Kidney epithelial cell (primary cell): ENCODE measurements at regions not wholly inside any gene's neighbourhood (a gene's known extent, or its start where the extent isn't known, plus 50 kb on each side); places are given as distances from the start of the nearest gene placed in this dataset.

Experiments used
- DNase-seq: peaks from one replicate; pipeline ENCODE4 v3.0.0-alpha.2; 2010; ENCODE audit warnings: low read depth
- H3K27me3 ChIP-seq: 2 replicates; pipeline ENCODE4 v1.6.0; 2011; ENCODE audit warnings: low read length; ENCODE audit not compliant: control insufficient read depth, insufficient read depth
- H3K36me3 ChIP-seq: 2 replicates; pipeline ENCODE4 v1.5.1; 2011; ENCODE audit warnings: low read length; ENCODE audit not compliant: control insufficient read depth, insufficient read depth
- H3K4me3 ChIP-seq: 2 replicates; pipeline ENCODE4 v1.5.1; 2011; ENCODE audit warnings: low read depth, mild to moderate bottlenecking, control low read depth, low read length
- TF ChIP-seq, protein P1 (sequence below): IDR thresholded peaks from 2 replicates; pipeline ENCODE4 v1.5.1; 2011; ENCODE audit warnings: mild to moderate bottlenecking, moderate library complexity, low read length, control low read depth, inconsistent platforms; ENCODE audit not compliant: insufficient read depth, poor library complexity, severe bottlenecking

DNA sequence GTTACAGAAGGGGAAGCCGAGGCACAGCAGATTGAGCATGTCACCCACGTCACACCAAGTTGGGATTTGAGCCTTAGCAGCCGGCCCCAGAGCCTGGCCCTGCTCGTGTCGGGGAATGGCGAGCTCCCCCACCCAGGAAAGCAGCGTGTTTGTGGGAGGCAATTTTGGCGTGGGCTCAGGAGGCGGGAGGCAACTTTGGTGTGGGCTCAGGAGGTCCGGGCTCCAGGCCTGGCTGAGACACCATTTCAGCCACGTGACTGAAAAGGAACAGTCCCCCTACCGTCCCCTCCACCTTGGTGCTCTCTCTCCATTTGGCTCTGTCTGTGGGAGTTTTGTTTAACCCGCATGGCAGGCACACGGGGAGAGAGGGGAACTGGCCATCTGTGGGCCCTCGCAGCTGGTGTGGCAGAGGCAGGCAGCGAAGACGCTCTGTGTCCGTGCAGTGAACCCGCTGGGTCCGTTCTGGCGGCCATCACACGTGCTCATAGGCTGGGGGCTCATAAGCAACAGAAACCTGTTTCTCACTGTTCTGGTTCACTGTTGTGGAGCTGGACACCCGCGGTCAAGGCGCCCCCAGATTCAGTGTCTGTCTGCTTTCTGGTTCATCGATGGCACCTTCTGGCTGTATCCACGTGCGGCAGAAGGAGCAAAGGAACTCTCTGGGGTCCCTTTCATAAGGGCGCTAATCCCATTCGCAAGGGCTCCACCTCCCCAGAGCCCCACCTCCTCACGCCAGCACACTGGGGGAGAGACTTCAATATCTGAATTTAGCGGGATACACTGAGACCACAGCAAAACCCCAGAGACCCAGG, 110.2 kb downstream of the CRYAA start:
- H3K36me3 ChIP-seq: no peaks in the 10 kb centered on the region
- peaks cover 46% of the 10 kb centered on the region for H3K27me3 ChIP-seq
- no peak for DNase-seq
- H3K4me3 ChIP-seq: no peak overlapping the region
- TF ChIP-seq, protein P1, sequence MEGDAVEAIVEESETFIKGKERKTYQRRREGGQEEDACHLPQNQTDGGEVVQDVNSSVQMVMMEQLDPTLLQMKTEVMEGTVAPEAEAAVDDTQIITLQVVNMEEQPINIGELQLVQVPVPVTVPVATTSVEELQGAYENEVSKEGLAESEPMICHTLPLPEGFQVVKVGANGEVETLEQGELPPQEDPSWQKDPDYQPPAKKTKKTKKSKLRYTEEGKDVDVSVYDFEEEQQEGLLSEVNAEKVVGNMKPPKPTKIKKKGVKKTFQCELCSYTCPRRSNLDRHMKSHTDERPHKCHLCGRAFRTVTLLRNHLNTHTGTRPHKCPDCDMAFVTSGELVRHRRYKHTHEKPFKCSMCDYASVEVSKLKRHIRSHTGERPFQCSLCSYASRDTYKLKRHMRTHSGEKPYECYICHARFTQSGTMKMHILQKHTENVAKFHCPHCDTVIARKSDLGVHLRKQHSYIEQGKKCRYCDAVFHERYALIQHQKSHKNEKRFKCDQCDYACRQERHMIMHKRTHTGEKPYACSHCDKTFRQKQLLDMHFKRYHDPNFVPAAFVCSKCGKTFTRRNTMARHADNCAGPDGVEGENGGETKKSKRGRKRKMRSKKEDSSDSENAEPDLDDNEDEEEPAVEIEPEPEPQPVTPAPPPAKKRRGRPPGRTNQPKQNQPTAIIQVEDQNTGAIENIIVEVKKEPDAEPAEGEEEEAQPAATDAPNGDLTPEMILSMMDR: no peak

DNA sequence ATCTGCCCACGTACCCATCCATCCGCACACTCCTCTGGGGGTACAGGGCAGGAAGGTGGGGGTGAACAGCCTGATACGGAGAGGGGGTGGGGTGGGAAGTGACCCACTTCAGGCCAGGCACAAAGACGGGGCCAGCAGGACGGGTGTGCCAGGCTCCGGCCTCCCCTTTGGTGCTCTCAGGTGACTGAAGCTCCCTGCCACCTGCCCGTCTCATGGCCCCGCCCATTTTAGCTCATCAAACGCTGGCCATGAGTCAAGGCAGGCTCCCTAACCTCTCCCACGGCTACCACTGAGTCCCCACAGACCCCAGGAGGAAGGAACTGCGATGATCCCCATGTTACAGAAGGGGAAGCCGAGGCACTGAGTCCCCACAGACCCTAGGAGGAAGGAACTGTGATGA, 109.6 kb downstream of the CRYAA start:
- no peak for DNase-seq
- Histone ChIP-seq H3K27me3 (peaks cover 47% of the 10 kb centered on the region), H3K36me3 (no peaks in the 10 kb centered on the region), H3K4me3 (no peak overlapping the region)
- TF ChIP-seq, protein P1: no peak

DNA sequence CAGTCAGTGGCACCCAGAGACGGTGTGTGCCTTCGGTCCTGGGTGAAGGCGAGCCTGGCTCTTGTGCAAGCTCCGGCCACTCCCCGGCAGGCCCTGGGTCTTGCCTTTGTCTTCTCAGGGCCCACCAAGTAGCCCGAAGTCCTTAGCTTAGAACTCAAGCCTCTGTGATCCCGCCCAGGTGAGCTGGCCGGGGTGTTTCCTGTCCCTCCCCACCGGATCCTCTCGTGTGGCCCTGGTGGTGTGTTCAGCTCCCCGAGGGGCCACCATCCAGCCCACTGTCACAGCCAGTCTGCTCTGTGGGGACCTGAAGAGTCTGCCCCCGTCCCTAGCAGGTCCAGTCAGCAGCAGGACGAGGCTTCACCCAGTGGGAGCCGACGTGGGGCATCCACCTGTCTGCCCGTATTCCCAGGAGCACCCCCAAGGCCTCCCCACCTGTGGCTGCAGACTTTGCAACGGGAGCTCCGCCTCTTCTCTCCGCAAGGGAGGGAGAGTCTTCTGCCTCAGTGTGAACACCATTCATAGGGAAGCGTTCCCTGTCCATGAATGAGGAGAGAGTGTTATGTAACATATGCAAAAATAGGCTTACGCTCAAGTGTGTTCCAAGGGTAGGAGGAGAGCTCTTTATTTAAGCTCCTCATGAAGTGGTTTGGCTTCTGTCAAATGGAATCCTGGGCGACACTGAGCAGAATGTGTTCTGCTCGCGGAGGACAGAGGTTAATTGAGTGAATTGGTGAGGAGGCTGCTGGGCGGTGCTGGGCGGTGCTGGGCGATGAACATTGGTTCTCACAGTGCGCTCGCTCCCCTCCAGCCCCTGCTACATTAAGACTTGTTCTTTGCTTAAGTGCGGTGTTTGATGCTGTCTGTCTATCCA, 108.9 kb downstream of the CRYAA start:
- DNase-seq: no peak
- Histone ChIP-seq H3K4me3 (no peak overlapping the region), H3K36me3 (no peaks in the 10 kb centered on the region), H3K27me3 (peaks cover 47% of the 10 kb centered on the region)
- TF ChIP-seq, protein P1: no peak

DNA sequence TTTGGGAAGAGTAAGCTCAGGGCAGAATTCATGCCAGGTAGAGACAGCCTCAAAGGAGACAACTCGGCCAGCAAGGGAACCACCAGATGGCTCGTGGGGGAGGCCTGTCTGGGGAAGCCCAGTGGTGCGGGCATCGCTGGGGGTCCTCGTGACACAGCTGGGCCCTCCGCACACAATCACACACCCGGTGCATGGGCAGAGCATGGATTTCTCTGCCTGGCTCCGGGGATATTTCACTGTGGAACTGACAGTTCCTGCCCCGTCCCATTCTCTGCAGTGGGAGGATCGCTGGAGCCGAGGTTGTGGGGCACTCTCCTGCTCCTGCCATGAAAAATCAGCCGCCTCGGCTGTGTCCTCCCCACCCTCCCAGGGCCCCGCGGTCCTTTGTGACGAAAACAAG, 108.0 kb downstream of the CRYAA start:
- TF ChIP-seq, protein P1: no peak
- no peak overlapping the region for H3K4me3 ChIP-seq
- no peaks in the 10 kb centered on the region for H3K36me3 ChIP-seq
- peaks cover 51% of the 10 kb centered on the region for H3K27me3 ChIP-seq
- DNase-seq: no peak

DNA sequence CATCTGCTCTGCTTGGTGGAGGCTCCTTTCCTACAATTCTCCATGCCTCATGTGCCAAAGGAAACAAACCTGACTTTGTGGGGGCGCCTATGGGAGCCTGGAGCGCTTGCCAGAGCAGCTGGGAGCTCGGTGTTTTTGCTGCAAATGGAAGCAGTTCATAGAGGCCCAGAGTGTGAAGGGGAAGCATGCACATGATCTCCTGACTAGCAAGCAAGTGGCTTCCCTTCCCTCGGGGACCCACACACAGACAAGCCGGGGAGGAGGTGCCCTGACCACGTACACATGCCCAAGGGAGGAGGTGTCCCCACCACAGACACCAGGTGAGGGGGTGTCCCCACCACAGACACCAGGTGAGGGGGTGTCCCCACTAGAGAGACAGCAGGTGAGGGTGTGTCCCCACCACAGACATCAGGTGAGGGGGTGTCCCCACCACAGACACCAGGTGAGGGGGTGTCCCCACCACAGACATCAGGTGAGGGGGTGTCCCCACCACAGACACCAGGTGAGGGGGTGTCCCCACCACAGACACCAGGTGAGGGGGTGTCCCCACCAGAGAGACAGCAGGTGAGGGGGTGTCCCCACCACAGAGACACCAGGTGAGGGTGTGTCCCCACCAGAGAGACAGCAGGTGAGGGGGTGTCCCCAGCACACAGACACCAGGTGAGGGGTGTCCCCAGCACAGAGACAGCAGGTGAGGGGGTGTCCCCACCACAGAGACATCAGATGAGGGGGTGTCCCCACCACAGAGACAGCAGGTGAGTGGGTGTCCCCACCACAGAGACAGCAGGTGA, 106.8 kb downstream of the CRYAA start:
- TF ChIP-seq, protein P1: no peak
- peaks cover 59% of the 10 kb centered on the region for H3K27me3 ChIP-seq
- DNase-seq: no peak

More for the DNA sequence above, 106.8 kb downstream of the CRYAA start:
- no peaks in the 10 kb centered on the region for H3K36me3 ChIP-seq
- no peak overlapping the region for H3K4me3 ChIP-seq
